Ecto neural progenitor cell (in vitro differentiated cells): ENCODE measurements at regions not wholly inside any gene's neighbourhood (a gene's known extent, or its start where the extent isn't known, plus 50 kb on each side); places are given as distances from the start of the nearest gene placed in this dataset.
"Not testable (repeated sequence)": the region's sequence is repeated elsewhere in the genome, so short reads cannot be mapped to it uniquely, and the experiment has no call there.

Source experiments
- DNase-seq: peaks from one replicate; pipeline ENCODE4 v3.0.0-alpha.2; 2018; ENCODE audit warnings: low spot score

DNA sequence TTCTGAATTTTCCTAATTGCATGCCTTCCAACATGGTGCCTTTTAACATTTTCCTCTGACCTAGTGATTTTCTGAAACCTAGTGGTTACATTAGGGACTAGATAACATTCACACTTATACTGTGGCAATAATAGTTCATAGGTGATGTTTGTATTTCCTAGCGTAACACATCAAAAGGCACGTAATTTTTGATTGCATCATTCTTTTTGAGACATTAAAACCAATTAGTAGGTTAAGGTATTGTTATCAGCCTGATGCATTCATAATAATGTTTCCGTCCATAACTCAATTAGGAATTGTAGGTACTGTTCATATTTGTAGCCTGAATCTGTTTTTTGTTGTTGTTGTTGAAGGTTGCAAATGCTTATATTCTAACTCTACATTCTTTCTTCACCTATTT is 192.4 kb downstream of the ANXA1 start:
- no peak for DNase-seq

DNA sequence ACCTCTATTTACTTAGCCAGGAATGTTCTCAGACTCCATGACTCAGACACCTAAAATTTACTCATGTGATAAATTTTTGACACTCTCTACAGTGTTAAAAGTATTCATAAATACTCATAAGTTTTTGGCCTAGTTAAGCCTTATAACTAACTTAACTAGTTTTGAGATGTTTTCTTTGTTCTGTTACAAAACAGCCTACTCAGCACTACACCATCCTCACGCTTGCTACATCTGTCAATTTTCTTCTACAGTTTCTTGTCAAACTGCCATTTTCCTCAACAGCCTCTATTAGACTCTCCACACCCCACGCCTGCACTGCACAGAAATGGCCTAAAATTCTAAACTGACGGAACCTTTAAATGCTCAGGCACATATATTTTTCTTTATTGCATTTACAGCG is 195.5 kb downstream of the ANXA1 start:
- no peak for DNase-seq

DNA sequence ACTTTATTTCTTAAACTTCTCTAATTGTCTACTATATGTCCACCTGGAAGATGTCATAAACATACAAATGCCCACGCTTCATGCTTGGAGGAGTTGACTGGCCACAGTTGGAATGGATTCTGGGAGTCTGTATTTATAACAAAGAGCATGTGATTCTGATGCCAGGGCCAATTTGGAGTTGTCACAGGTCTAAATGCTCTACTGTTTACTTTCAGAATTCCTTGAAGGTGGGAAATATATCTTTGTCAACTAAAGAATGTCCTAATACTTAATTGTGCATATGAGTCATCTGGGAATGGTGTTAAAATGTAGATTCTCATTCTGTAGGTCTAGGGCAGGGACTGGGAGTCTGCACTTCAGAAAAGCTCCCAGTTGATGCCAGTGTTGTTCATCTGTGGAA is 196.1 kb downstream of the ANXA1 start:
- no peak for DNase-seq

DNA sequence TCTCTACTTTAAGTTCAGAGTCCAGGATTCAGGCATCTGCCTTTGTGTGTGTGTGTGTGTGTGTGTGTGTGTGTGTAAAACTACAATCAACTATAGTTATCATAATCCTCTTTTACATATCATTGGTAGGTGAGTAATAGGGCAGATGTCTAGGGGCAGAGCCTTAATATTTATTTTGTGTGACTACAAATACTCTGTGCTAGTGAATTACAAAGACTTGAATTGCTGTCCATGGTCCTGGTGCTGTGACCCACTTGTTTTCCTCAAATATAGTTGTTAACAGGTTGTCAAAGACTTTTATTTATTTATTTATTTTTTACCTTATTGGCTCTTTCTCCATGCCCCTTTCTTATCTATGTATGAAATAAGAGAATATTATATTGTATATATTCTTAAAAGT is 196.8 kb downstream of the ANXA1 start:
- DNase-seq: no peak

DNA sequence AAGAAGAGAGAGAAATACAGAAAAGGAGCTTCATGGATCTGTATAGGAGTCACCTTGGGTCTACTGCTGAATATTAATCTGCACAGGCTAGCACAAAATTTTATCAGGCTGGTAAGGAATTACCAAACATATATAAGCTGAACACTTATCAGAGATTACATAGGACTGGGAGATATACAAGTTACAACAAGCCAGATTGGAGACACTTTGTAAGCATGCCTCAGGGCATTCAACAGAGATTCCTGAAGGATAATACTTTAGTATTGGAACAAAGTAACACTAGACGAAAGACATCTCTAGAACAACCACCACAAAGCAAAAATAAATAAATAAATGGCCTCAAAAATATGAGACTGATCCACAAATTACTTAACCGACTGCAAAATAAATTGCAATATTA is 197.8 kb downstream of the ANXA1 start:
- DNase-seq: no peak

DNA sequence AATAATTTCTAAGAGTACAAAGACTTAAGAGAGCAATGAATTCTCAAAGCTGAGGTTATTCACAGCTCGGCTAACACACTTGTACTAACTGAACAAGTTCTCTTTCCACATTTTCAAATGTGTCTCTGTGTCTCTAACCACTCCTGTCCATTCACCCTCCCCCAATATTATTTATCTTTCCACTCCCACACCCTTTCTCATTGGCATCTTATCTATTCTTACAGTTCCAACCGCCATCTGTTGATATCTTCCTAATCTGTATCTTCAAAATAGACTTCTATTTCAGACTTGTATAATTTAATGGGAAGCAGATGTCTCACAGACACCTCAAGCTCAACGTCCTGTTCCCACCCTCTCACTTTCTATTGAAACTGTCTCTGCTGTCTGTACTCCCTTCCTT is 205.9 kb downstream of the ANXA1 start:
- no peak for DNase-seq

DNA sequence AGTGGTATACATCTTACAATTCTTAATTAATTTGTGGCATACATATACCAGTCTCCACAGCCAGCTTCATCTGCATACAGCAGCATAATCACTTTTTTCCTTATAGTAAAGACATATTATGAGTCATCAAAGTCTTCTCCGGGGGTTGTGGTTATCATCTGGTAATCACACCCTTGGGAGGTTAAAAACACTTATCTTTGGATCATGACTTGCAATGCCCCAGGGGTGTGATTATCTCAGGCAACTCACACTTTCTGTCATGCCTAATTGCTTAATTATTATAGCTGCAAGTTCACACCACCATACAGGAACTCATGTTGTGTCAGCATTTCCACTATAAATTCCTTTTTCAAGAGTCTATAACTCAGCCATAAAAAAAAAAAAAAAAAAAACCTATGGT is 218.4 kb downstream of the ANXA1 start:
- DNase-seq: no peak

DNA sequence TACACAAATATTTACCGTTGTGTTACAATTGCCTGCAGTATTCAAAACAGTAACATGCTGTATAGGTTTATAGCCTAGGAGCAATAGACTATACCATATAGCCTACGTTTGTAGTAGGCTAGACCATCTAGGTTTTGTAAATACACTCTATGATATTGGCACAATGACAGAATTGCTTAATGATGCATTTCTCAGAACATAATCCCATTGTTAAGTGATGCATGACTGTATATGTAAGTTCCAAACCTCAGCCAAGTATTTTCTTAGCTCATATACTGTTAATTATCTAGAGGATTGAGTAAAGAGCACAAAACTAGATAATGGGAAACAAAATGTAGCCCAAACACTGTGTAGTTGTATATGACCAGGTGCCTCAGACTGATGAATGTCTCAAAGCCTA is 220.1 kb downstream of the ANXA1 start:
- DNase-seq: no peak

DNA sequence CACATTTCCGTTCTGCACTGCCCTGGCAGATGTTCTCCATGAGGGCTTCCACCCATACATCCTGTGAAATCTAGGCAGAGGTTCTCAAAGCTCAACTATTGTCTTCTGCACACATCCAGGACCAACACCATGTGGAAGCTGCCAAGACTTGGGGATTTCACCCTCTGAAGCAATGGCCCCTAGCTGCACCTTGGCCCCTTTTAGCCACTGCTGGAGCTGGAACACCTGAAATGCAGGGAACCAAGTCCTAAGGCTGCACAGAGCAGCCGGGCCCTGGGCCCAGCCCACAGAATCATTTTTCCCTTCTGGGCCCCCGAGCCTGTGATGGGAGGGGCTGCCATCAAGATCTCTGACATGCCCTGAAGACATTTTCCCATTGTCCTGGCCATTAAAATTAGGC is 228.7 kb downstream of the ANXA1 start:
- no peak for DNase-seq

DNA sequence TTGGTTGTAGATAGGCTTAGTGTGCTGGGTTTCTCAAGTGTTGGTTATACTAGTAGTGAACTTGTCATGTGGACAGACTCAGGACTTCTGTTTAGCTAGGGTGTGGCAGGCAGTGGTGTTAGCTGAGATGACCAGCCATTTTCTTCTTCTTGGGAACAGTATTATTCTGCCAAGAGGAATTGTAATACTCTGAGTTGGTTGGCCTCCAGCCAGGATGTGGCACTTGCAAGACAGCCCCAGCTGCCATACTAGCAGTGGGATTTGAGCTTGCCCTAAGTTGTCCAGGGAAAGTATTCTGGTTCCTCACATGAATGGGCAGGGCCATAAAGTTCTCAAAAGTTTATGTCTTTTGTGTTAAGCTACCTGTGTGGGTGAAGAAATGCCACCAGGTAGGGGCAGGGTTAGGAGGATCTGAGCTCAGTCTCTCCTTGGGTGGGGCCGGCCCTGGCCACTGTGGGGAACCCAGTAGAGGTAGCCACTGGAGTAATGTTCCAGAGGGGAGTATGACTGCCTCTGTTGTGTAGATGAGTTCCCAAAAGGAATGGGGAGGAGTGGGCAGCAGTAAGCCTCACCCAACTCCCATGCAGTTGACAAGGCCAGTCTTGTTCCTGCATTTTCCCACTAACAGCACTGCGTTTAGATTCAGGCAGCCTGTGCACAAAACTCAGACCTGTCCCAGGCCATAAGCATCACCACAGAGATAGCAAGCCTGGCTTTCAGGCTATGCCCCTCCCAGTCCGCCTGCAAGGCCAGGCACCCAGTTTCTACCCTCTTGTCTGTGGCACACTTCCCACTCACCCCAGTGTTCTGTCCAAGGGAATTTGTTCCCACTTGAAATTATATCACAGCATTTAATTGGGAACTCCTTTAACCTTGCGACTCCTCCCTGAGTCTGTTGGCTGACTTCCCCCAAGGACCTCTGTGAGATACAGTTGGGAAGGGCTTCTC is 250.7 kb downstream of the ANXA1 start:
- DNase-seq: no peak

DNA sequence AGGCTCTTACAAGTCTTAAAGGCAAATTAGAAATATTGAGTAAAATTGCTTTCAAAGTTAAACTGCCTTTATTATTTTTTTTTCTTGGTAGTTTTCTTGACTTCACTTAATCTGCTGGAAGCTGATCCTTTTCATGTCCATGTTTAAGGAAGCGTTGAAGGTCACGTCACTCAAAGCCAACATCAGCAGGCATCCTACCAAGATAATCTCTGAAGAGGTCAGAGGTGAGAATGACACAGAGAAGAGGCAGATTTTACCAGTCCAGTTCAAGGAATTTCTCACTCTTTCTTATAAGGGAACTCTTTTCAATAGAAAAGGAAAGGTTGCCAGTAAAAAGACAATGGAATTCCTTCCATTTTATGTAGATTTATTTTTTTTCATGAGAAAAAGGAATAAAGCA is 259.8 kb downstream of the ANXA1 start:
- DNase-seq: no peak

DNA sequence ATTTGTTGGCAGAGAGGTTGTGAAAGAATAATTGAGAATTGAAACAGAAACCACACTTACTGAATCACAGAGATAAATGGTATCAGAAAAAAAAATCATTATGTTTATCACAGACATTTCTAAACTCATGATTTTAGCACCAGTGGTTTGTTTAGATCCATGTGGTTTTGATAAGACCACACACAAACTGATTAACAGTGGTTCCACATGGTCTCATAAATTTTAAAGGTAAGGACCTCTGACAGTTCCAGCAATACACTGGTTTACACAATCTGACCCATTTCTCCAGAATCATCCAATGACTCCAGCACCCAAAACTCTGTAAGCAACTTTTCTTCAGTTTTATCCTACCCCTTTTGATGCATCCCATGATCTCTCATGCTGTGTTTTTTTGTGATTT is 261.2 kb downstream of the ANXA1 start:
- no peak for DNase-seq

DNA sequence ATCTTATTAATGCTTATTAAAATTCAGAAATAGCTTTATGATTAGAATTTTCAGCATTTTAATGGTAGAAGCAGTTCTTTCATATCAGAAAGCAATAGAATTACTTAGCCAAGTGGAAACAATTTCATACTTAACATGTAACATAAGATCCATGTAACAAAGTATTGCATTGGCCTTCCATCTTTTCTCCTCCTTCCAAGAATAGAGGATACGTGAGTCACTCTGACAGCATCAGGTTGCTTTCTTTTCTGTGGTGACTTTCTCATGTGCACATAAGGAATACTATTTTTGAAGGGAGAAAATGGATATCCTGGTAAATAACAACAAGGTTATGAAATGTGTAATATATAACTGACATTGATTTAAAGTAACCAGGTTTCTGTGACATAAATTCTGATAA is 272.2 kb downstream of the ANXA1 start:
- DNase-seq: no peak

DNA sequence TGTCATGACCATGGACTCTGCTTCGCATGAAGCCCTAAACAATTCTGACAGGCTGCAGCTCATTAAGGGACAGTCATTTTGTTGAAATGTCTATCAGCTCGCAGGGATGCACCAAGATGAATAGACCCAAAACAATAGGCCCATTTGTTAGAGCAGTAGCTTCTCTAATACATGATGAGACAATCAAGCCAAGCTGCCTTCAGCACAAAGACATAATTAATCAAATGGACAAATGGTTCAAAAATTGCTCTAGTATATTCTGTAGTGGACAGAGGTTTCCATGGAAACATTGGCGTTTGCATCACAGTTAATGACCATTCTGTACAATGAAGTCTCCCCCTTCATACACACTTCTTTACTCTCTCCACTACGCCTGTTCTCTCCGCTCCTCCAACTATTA is 274.6 kb downstream of the ANXA1 start:
- no peak for DNase-seq

DNA sequence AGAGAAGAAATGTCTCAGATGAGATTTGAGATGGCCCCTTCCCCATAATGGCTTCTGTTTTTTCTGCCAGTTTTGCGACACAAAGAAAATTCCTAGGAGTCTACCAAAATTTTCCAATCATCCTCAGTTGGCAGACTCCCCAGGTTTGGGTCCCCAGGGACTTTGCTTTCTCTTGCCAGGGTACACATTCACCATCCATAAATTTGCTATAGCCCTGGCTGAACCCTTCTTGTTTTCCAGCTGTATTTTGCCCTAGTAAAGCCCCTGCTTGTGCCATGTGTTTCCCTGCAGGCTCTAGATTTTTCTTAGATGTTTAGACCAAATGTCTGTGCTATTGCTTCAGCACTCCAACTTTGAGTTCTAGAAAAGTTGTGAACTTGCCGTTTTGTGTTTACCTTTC is 283.2 kb downstream of the ANXA1 start:
- DNase-seq: no peak

DNA sequence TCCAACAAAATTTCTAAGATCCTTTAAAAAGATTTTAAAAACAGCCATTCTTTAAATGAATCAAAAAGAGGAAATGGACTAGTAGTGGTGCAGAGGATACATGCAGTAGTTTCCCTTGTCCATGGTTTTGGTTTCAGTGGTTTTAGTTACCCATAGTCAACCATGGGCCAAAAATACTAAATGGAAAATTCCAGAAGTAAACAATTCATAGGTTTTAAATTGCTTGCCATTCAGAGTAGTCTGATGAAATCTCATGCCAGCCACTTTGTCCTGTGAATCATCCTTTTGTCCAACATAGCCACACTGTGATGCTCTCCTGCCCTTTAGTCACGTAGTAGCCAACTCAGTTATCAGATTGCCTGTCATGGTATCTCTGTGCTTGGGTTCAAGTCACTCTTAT is 286.1 kb downstream of the ANXA1 start:
- no peak for DNase-seq

DNA sequence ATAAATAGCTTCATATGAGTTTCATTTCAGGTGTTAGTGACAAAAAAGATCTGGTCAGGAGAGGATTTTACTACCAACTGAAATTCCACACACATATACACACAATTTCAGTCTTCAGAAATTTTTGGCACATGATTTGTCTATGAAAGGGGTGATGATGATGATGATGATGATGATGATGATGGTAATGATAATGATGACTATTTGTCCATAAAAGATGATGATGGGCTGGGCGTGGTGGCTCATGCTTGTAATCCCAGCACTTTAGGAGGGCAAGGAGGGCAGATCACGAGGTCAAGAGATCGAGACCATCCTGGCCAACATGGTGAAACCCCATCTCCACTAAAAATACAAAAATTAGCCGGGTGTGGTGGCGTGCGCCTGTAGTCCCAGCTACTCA is 288.2 kb downstream of the ANXA1 start:
- not testable (repeated sequence) for DNase-seq

DNA sequence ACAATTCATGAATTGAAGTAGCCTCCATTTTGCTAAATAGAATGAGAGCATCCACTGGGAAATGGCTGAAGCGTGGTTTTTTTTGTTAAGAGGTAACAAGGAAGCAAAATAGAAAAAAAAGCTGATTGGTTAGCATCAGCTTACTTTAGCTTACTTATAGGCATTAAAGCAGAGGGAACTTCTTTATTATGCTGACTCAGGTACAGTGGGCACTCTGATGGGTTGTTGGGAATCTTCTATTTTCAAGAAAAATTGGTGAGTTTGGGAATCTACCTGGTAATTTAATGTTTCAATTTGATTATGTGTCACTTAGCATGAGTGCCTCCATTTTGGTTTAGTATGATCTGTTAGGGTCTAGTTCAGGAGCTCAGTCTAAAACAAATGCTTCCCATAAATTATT is 289.6 kb downstream of the ANXA1 start:
- no peak for DNase-seq

DNA sequence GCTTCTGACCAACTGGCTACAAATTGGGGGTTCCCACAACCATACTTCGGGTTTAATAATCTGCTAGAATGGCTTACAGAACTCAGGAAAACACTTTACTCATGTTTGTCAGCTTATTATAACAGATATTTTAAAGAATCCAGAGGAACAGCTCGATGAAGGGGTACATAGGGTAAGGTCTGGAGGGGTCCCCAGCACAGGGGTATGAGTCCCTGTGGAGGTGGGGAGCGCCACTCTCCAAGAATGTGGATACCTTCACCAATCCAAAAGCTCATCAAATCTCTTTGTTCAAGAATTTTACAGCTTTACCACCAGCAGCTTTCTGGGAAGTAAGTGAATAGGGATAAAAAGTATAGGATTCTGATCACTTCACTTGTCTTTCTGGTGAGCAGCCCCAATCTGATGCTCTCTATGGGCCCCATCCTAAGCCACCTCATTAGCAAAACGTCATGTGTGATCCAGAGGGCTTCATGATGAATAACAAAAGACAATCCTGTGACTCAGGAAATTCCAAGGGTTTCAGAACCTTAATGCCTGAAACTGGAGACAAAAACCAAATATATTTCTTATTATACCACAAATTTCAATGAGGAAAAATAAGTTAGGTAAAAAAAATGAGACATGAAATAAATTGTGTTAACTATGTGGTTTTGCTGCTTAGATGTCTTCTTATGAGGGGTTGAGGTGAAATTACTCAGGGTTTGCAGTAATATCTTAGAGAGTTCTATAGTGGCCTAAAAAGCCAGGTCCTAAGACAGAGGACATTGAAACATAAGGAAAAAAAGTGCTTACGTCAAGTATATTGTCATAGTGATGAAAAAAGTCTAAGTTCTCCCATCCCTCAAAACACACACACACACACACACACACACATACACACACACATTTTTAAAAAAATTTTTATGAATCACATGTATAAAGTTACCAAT is 290.5 kb downstream of the ANXA1 start:
- DNase-seq: no peak

DNA sequence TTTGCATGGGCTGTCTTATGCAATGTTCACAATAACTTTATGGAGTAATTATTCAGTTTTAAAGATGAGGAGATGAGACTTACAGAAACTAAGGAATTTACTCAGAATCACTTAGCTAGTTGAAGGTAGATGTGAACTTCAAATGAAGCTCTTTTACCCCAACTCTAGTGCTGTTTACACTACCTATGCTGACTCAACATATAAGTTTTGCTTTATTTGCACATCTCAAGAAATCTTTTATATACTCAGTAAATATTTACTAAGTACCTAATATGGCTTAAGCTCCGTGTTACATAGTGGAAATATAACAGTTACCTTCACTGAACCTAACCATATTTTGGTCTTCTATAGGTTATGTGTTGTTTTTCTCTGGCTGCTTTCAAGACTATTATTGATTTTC is 293.2 kb downstream of the ANXA1 start:
- no peak for DNase-seq

DNA sequence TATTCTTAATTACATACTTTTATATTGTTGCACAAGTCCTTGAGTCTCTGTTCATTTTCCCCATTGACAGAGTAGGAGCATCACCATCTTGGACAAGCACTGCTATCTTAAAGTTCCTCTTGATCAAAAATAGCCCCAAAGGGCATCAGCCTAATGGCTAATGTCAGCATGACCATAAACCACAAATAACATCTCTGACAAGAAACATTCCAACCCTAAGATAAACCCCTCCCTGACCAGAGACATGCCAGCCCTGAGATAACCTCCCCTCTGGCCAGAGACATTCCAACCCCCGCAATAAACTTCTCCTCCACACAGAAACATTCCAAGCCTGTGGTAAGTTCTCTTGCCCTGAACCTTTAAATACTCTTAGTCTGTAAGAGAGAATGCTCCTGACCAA is 293.7 kb downstream of the ANXA1 start:
- not testable (repeated sequence) for DNase-seq

DNA sequence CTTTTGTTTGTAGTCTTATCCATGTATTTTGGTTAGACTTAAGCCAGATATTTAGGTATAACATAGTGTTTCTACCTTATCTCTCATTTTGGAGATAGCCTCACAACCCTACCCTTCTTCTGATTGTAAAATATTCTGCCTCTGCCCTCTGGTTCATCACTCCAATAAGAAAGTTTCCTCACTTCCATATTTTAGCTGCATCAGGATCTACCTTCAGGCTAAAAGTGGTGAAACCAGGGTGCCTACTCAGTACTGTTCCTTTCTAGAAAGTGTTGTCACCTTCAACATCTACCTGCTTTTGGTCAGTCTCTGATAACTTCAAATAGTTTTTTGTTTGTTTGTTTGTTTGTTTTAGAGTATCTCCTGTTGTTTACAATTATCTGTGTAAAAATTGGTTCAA is 294.6 kb downstream of the ANXA1 start:
- DNase-seq: no peak

DNA sequence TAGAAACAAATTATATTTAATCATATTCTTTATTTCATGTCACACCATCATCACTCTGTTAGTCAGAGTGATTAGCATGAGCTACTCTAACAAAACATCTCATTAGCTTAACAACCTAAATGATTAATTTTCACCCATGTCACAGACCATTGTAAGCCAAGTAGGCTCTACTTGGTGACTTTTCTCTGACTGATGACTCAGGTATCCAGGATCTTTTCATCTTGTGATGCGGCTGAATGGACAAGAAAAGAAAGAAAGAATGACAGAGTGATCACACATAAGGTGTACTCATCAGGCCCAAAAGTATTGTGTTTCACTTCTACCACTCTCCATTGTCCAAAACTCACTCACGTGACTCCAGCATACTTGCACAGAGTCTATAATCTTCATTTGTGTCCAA is 299.3 kb downstream of the ANXA1 start:
- DNase-seq: no peak
